ENCODE measurements at regions not wholly inside any gene's neighbourhood (a gene's known extent, or its start where the extent isn't known, plus 50 kb on each side); places are given as distances from the start of the nearest gene placed in this dataset.

GRCh38 chr21:43339668-43340067, 87.3 kb downstream of the SIK1 start:
- TF ChIP-seq ZNF384 (IDR thresholded peaks at IDR 0.05) (no peak), PKNOX1 (IDR thresholded peaks at IDR 0.05) (no peak), SUZ12 (IDR thresholded peaks at IDR 0.05) (no peak), FOXA1 (IDR thresholded peaks at IDR 0.05) (no peak), ELF4 (IDR thresholded peaks at IDR 0.05) (no peak), SP1 (IDR thresholded peaks at IDR 0.05) (no peak), FOXM1 (IDR thresholded peaks at IDR 0.05; ENCODE audit: borderline replicate concordance) (no peak), BHLHE40 (IDR thresholded peaks at IDR 0.05; ENCODE audit: borderline replicate concordance) (no peak), FOXK2 (IDR thresholded peaks at IDR 0.05) (no peak)

All from HEK293T (cell line).